ENCODE measurements at regions not wholly inside any gene's neighbourhood (a gene's known extent, or its start where the extent isn't known, plus 50 kb on each side); places are given as distances from the start of the nearest gene placed in this dataset.
"Not testable (repeated sequence)": the region's sequence is repeated elsewhere in the genome, so short reads cannot be mapped to it uniquely, and the experiment has no call there.

DNA sequence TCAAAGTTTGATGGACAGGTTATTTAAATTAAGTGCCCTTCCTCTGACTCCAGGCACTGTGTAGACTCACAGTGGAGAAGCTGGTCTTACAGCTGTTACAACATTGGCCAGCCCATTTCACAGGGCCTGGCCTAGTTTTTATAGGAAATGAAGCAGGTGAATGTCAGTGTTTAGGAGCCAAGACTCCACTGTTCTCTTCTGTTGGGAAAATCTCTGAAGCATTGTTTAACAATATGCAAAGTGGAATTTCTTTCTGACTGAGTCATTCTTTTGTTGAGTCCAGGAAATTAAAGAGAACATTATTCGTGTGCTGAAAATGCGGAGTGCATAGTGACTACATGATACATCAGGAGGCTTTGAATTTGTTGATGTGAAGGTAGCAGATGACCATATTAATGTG lies 64.7 kb downstream of the ARRDC4 start:
- DNase-seq: no peak

DNA sequence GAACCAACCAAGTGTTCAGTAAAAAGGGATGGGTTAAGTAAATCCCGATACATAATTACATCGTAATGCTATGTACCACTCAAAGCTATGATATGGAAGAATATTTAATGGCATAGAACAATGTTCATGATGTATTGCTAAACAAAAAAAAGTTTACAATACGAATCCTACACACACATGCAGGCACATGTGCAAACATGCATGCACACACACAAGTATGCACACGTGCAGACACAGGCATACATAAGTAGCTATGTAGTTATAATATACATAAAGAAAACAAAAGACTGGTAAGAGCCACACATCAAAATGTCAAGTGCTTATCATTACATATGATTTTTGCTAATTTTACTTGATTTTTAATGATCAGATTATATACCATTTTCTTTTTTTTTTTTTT lies 74.2 kb downstream of the ARRDC4 start:
- no peak for DNase-seq

DNA sequence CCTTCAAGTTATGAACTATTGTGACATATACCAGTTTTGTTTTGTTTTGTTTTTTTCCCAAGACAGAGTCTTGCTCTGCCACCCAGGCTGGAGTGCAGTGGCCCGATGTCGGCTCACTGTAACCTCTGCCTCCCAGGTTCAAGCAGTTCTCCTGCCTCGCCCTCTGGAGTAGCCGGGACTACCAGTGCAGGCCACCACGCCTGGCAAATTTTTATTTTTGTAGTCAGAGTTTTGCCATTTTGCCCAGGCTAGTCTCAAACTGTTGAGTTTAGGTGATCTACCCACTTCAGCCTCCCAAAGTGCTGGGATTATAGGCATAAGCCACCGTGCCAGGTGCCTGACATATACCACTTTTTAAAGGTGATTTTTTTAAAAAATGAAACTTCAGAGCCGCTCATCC lies 74.6 kb downstream of the ARRDC4 start:
- DNase-seq: no peak

GRCh38 chr15:98035577-98036010 lies 75.1 kb downstream of the ARRDC4 start:
- DNase-seq: no peak

DNA sequence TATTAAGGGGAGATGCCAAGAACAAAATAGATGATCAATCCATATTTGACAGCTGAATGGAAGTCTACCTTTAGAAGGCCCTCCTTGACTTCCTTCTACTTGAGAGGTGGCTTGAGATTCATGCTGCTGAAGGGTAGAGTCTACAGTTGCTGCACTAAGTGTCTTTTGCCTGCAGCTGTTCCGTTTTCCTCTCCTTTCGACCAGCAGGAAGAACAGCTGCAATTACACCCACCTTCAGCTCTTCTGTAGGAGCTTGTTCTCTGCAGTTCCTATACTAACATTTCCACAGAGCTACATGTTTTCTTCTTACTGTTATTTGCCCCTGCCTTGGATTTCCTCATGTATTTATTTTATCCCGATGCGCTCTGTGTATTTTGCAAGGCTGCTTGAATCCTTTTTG lies 79.1 kb downstream of the ARRDC4 start:
- DNase-seq: no peak

- DNase-seq: no peak
Measured at GRCh38 chr15:98040146-98040545, 79.6 kb downstream of the ARRDC4 start.

- no peak for DNase-seq
Measured at GRCh38 chr15:98043160-98044014, 82.9 kb downstream of the ARRDC4 start.

DNA sequence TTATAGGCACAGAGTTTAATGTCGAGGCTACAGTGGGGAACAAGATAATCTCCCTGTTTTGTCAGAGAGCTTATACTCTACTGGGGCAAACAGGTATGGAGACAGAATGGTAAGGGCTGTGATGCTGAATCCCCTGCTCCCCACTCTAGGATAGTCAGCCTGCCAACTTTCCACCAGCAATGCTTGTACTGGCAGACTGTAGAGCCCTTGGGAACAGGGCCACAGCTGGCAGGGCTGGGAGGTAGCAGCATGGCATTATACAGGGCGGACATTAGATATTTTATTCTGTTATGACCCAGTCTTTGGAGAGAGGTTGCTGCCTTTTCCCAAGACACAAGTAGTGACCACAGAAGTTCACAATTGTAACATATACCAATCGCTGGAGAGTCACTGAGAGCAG lies 91.2 kb downstream of the ARRDC4 start:
- no peak for DNase-seq

DNA sequence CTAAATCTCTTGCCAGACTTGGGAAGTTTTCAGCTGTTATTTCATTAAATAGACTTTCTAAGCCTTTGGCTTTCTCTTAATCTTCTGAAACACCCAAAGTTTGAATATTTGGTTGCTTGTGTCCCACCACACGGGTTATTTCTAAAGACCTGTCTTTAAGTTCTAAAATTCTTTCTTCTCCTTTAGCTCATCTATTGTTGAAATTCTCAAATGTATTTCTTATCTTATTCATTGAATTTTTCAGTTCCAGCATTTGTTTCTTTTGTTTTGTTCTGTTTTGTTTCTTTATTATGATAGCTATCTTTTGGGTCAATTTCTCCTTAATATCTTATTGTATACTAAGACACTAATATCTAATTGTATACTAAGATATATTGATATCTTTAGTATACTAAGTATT lies 97.0 kb downstream of the ARRDC4 start:
- no peak for DNase-seq

DNA sequence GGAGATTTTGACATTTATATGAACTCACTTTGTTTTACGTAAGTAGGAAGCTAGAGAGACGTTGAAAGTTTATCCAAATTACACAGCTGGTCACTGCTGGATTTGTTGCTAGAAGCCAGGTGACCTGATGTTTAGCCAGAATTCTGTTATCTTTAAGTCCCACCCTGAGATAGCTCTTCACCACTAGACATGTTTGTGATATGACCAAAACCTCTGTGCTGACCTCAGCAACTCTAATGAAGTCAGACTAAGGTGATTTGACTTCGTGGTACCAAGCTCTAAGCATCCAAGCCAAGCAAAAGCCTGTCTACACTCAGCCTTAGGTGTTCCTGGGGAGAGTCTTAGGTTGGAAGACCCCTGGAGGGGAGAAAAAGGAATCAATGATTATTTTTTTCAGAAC lies 102.4 kb downstream of the ARRDC4 start:
- no peak for DNase-seq

GRCh38 chr15:98063315-98063714 lies 102.8 kb downstream of the ARRDC4 start:
- no peak for DNase-seq

DNA sequence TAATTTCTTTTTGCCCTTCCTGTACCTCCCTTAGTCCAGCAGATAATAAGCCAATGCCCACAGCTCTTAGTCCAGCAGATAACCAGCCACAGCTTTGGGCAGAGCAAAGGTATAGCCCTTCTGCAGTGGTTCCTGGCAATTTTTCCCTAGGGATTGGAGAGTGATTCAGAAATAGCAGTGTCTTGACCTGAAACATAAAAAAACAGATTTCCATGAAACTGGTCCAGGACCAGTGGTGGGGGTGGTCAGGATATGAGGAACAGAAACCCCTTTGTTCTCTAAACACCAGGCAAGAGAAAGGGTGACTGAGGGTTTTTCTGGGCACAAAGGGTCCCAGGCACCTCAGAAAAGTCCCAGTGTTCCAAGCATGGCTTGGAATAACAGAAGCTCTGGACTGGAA lies 103.4 kb downstream of the ARRDC4 start:
- no peak for DNase-seq

- DNase-seq: no peak
Measured at GRCh38 chr15:98067339-98067738, 106.8 kb downstream of the ARRDC4 start.

- no peak for DNase-seq
Measured at GRCh38 chr15:98069256-98069655, 108.8 kb downstream of the ARRDC4 start.

DNA sequence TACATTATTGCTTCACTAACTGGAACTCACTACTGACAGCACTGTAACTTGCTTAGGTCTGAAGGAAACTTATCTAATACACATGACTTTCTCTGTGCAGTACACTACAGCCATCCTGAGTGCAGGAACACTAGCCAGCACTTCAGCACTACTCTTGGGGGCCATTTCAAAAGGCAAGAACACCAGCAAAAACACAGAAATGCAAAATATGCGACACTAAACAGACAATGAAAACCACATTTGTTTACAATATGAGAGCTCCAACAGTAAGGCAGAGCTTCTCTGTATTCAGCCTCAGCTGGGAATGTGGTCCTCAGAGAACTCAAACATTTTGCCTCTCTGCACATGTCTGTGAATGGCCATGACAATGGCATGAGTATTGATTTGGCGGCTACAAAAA lies 109.6 kb downstream of the ARRDC4 start:
- DNase-seq: no peak

DNA sequence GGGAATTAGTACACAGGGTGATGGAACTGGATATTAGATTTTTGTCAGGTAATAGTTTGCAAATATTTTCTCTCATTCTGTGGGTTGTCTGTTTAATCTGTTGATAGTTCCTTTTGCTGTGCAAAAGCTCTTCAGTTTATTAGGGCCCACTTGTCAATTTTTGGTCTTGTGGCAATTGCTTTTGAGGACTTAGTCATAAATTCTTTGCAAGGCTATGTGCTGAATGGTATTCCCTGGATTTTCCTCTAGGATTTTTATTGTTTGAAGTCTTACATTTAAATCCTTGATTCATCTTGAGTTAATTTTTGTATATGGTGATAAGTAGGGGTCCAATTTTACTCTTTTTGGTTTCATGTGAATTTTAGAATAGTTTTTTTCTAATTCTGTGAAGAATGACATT lies 111.3 kb downstream of the ARRDC4 start:
- no peak for DNase-seq

DNA sequence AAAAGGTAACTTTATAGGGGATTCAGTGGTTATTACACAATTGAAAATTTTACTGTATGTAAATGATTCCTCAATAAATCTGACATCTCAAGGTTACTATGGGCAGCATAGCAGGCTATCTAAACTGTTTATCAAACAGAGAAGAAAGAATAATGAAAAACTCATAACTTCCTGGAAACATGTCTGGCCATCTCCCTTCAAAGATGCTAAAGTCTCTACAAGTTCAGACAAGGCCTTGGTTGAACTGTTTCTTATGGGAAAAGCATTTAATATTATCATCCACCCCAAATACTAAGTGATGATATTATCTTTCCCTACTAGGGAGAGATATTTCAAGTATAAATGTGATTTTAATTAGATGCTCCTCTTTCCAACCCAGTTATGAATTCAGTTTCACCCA lies 114.9 kb downstream of the ARRDC4 start:
- no peak for DNase-seq

GRCh38 chr15:98076021-98076816 lies 115.7 kb downstream of the ARRDC4 start:
- DNase-seq: no peak

DNA sequence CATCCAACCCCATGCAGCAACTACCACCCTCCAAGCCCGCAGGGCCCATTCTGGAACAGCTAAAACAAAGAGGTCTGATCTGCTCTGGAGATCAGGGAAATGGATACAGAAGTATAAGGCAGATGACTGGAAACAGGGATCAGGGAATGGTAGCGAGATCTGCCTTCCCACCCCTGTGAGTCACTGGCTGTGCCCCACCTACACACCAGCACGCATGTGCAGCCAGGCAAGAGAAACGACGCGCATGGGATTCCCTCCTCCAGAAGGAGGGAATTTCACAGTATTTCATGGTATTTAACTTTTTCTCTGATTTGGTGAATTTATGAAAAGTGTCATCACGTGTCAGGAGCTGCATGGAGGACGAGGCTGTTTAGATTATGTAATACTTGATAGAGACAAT lies 116.7 kb downstream of the ARRDC4 start:
- DNase-seq: no peak

DNA sequence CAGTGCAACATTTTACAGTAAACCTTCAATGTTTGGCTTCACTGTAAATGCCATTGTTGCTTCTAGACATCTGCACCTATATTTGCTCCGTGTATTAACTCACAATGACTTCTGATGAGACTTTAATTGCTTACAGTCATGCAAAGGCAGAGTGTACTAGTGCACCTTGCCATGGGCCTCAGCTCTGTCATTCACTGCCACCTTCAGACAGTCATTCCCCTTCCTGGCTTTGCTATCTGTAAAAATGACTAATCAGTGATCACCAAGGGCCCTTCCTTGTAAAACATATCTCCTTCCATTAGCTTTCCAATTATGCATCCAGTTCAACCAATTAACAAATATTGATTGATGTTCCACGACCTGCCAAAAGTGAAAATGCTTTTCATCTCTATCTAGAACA lies 120.3 kb downstream of the ARRDC4 start:
- no peak for DNase-seq

DNA sequence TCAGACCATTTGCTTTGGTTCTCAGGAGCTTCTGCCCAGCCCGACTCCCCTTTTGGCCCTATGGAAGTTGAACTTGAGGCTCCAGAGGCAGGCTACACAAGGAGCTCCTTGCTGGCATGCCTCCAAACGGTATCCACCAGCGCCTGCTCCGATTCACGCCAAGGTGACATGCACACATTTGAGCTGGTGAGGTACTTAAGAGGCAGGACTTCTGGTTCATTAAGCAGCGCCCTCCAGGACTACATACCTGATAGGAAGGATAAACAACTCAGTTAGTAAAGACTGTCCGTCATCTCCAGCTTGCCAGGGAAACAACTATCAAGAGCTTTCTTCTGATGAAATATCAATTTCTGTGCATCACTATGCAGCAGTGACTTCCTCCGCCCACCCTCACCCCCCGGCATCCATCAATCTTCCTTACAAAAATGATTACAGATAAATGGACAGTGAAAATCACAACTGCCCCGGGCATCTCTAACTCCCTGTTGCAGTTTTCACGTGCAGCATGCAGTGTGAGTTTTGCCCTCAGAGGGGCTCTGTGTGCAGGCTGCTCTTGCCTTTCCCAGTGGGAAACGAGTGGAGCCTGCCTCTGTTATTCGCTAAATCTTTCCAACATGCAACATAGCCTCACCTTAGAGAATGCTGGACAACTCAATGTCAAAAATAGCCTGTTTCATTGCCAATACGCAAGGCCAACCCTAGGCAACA lies 122.9 kb downstream of the ARRDC4 start:
- DNase-seq: no peak

DNA sequence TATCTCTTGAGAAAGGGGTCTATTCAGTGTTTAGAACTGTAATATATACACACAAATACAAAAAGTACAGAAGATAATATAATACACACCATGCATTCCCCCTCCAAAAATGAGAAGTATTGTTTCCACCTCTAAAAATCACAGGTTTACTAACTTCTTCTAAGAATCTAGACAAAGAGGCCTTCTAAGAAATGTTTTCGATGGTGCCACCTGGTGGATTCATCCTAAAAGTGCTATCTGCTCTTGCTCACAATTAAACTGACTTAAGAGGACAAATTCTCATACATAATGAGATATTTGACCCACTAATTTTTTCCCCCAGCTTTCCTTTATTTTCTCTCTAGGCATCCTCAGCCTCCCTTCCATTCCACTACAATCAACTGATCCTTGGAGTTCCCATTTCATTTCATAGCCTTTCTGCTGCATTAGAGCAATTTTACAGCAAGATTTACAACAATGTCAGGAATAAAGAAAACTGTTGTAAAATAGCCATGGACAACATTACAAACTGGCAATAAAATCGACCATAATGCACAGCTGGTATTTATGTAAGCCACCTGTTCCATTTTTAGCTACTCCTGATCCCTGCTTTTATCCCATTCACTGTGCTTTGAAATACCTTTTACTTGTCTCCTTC lies 124.6 kb downstream of the ARRDC4 start:
- peak; percentile 21 to 26 for DNase-seq

- DNase-seq: not testable (repeated sequence)
Measured at GRCh38 chr15:98088307-98088945, 127.9 kb downstream of the ARRDC4 start.
